Liver (tissue), 8 donors: ENCODE measurements at regions not wholly inside any gene's neighbourhood (a gene's known extent, or its start where the extent isn't known, plus 50 kb on each side); places are given as distances from the start of the nearest gene placed in this dataset.
A peak's percentile ranks its signal among the peaks of the same experiment; 100 is the strongest.

ENCODE experiments used
- DNase-seq: peaks from one replicate; pipeline ENCODE4 v3.0.0-alpha.2; 2017; ENCODE audit warnings: low spot score
- H3K27ac ChIP-seq, 2 donors: one replicate each; pipeline ENCODE4 v1.7.0; 2013; ENCODE audit warnings: inconsistent platforms in 2 of 2, low read length in 2 of 2, control low read depth in 1 of 2, low read depth in 1 of 2, mild to moderate bottlenecking in 1 of 2
- H3K27me3 ChIP-seq, 4 donors: one replicate each; pipeline versions ENCODE4 v1.6.1 to v1.7.0; 2013; ENCODE audit warnings: low read length in 3 of 4, inconsistent platforms in 1 of 4, mild to moderate bottlenecking in 1 of 4, moderate library complexity in 1 of 4; ENCODE audit not compliant: control insufficient read depth in 4 of 4, insufficient read depth in 4 of 4
- H3K36me3 ChIP-seq, 4 donors: one replicate each; pipeline versions ENCODE4 v1.6.1 to v1.7.0; 2013; ENCODE audit warnings: low read length in 3 of 4, mild to moderate bottlenecking in 3 of 4, low read depth in 1 of 4, moderate library complexity in 1 of 4; ENCODE audit not compliant: control insufficient read depth in 4 of 4, insufficient read depth in 3 of 4
- H3K4me1 ChIP-seq, 4 donors: one replicate each; pipeline versions ENCODE4 v1.6.1 to v1.7.0; 2013; ENCODE audit warnings: low read length in 3 of 4, mild to moderate bottlenecking in 3 of 4, moderate library complexity in 1 of 4; ENCODE audit not compliant: control insufficient read depth in 4 of 4, insufficient read depth in 4 of 4
- H3K4me3 ChIP-seq, 3 donors: one replicate each; pipeline versions ENCODE4 v1.6.1 to v1.7.0; 2013; ENCODE audit warnings: low read length in 3 of 3, control low read depth in 1 of 3, low read depth in 1 of 3, mild to moderate bottlenecking in 1 of 3
- H3K9ac ChIP-seq, 2 donors: one replicate each; pipeline ENCODE4 v1.7.0; 2013; ENCODE audit warnings: low read length in 2 of 2, mild to moderate bottlenecking in 2 of 2, moderate library complexity in 2 of 2, control low read depth in 1 of 2, low read depth in 1 of 2
- H3K9me3 ChIP-seq, 4 donors: one replicate each; pipeline versions ENCODE4 v1.6.1 to v1.7.0; 2013; ENCODE audit warnings: low read length in 3 of 4; ENCODE audit not compliant: control insufficient read depth in 4 of 4
- FOXA1 ChIP-seq: IDR thresholded peaks from 2 replicates; pipeline ENCODE4 v1.6.1; 2016; ENCODE audit warnings: antibody characterized with exemption
- GABPA ChIP-seq, 2 donors: IDR thresholded peaks in 1 of 2; conservative IDR thresholded peaks in 1 of 2; 2 replicates each; pipeline ENCODE4 v1.6.1; 2016; ENCODE audit warnings: antibody characterized with exemption in 2 of 2, mild to moderate bottlenecking in 1 of 2, moderate library complexity in 1 of 2
- HNF4A ChIP-seq, 2 donors: conservative IDR thresholded peaks; 2 replicates each; pipeline ENCODE4 v1.6.1; 2016; ENCODE audit warnings: antibody characterized with exemption in 2 of 2, mild to moderate bottlenecking in 2 of 2
- HNF4G ChIP-seq: IDR thresholded peaks from 2 replicates; pipeline ENCODE4 v1.6.1; 2016; ENCODE audit warnings: antibody characterized with exemption
- JUND ChIP-seq, 2 donors: IDR thresholded peaks; 2 replicates each; pipeline ENCODE4 v1.6.1; 2016; ENCODE audit warnings: antibody characterized with exemption in 2 of 2
- NR2F2 ChIP-seq: IDR thresholded peaks from 2 replicates; pipeline ENCODE4 v1.6.1; 2016; ENCODE audit warnings: antibody characterized with exemption
- RAD21 ChIP-seq, 2 donors: IDR thresholded peaks; 2 replicates each; pipeline ENCODE4 v1.6.1; 2016; ENCODE audit warnings: antibody characterized with exemption in 2 of 2, mild to moderate bottlenecking in 2 of 2
- RXRA ChIP-seq, 2 donors: IDR thresholded peaks; 2 replicates each; pipeline ENCODE4 v1.6.1; 2017 to 2018; ENCODE audit warnings: antibody characterized with exemption in 2 of 2, mild to moderate bottlenecking in 1 of 2
- TAF1 ChIP-seq: conservative IDR thresholded peaks from 2 replicates; pipeline ENCODE4 v1.6.1; 2016; ENCODE audit warnings: antibody characterized with exemption, mild to moderate bottlenecking
- YY1 ChIP-seq: IDR thresholded peaks from 2 replicates; pipeline ENCODE4 v1.6.1; 2016; ENCODE audit warnings: antibody characterized with exemption, mild to moderate bottlenecking
- WGBS: extraction: QIAGEN DNeasy Blood & Tissue Kit; methylation state at CpG from one replicate; pipeline ENCODE4 v1.1.7; 2013; 5-methylcytosine and 5-hydroxymethylcytosine counted together
- TF ChIP-seq, protein P1 (sequence below): IDR thresholded peaks from 2 replicates; pipeline ENCODE4 v1.6.1; 2016; ENCODE audit warnings: antibody characterized with exemption
- TF ChIP-seq, protein P2 (sequence below): IDR thresholded peaks from 2 replicates; pipeline ENCODE4 v1.6.1; 2016; ENCODE audit warnings: antibody characterized with exemption
- TF ChIP-seq, protein P3 (sequence below): IDR thresholded peaks from 2 replicates; pipeline ENCODE4 v1.6.1; 2016; ENCODE audit warnings: antibody characterized with exemption, mild to moderate bottlenecking
- TF ChIP-seq, protein P4 (sequence below): fragments of 150-350 bp; IDR thresholded peaks from 2 replicates; pipeline ENCODE4 v1.5.1; 2017; ENCODE audit warnings: improper control_type of control experiment, low read depth, low read length; ENCODE audit not compliant: missing input control
- TF ChIP-seq, protein P5 (sequence below): IDR thresholded peaks from 2 replicates; pipeline ENCODE4 v1.6.1; 2016; ENCODE audit warnings: antibody characterized with exemption
- donor health status: healthy.
- donor health status: healthy.
- donor health status: healthy.
- donor health status: healthy.
- donor health status: healthy.

DNA sequence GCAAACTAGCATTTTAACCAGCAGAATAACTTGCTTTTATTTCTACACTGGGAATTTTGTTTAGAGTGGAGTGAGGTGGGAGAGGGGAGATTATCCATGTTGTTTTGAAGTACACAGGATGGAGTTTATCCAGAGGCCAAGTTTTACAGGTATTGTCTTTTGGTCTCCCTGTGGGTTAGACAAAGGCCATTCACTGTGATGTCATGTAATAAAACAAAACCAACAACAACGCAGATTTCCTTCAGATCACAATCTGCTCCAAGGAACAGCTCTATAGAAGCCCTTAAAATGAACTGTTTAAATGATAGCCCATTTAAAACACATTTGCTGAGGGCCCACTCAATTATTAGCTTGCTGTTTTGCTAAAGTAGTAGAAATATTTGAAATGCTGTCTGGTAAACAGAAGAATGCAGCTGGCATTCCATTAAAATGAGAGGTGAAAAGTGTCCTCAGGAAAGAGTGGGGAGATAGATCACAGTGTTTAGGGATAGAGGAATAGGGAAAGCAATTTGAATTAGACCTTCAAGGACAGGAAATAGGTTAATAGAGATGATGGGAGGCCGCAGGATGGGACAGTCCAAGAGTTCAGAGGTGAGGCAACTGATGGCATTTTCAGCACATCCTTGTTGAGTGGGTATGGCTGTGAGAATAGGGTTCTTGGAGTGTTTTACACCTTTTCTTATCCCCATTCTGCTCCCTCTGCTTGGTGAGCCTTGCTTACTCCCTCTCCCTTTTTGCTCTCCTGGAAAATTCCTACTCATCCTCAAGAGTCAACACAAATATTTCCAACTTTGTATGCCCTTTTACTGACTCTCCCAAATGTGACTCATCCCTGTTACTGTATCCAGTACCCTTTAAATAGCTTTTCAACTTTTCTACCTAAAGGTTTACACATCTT lies 140.1 kb upstream of the NR3C1 start:
- no peak overlapping the region for H3K27ac ChIP-seq
- DNase-seq: no peak
- H3K4me3 ChIP-seq: no peak overlapping the region
- H3K27me3 ChIP-seq: no peaks in the 10 kb centered on the region
- 82% methylated on average over 2 of the region's 2 CpGs for WGBS
- no peak overlapping the region for H3K9ac ChIP-seq
- no peaks in the 10 kb centered on the region for H3K36me3 ChIP-seq
- peaks cover 0 to 4% (median 0%) of the 10 kb centered on the region in 4 donors for H3K9me3 ChIP-seq
- TF ChIP-seq JUND (IDR thresholded peaks at IDR 0.05) (peak in 1 of 2 donors; percentile 7), YY1 (no peak)
- no peaks in the 10 kb centered on the region for H3K4me1 ChIP-seq

DNA sequence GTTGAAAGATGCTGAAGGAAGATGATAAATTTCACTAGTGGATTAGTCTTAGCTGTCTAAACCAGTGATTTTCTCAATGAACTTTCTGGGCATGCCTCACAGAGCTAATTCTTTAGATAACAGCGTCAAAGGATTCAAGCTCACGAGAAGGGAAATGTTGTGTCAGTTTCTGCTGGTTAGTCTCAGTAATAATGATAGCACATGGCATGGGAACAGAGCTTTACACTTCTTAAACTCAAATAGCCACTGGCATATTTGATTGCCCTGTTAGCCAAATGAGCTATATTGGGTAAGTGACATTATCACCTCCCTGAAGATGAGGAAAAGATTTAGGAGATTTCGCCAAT lies 139.3 kb upstream of the NR3C1 start:
- H3K27ac ChIP-seq: no peak overlapping the region
- H3K36me3 ChIP-seq: no peaks in the 10 kb centered on the region
- H3K9ac ChIP-seq: no peak overlapping the region
- H3K27me3 ChIP-seq: no peaks in the 10 kb centered on the region
- peaks cover 0 to 4% (median 0%) of the 10 kb centered on the region in 4 donors for H3K9me3 ChIP-seq
- no peaks in the 10 kb centered on the region for H3K4me1 ChIP-seq
- H3K4me3 ChIP-seq: no peak overlapping the region
- no peak for DNase-seq
- WGBS: 77% methylated on average over 3 of the region's 3 CpGs
- TF ChIP-seq, protein P1, sequence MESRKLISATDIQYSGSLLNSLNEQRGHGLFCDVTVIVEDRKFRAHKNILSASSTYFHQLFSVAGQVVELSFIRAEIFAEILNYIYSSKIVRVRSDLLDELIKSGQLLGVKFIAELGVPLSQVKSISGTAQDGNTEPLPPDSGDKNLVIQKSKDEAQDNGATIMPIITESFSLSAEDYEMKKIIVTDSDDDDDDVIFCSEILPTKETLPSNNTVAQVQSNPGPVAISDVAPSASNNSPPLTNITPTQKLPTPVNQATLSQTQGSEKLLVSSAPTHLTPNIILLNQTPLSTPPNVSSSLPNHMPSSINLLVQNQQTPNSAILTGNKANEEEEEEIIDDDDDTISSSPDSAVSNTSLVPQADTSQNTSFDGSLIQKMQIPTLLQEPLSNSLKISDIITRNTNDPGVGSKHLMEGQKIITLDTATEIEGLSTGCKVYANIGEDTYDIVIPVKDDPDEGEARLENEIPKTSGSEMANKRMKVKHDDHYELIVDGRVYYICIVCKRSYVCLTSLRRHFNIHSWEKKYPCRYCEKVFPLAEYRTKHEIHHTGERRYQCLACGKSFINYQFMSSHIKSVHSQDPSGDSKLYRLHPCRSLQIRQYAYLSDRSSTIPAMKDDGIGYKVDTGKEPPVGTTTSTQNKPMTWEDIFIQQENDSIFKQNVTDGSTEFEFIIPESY: no peak
- TF ChIP-seq NR2F2 (no peak), HNF4A (conservative IDR thresholded peaks at IDR 0.05) (no peak), TAF1 (no peak), FOXA1 (no peak)
- TF ChIP-seq, protein P2, sequence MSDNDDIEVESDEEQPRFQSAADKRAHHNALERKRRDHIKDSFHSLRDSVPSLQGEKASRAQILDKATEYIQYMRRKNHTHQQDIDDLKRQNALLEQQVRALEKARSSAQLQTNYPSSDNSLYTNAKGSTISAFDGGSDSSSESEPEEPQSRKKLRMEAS: no peak

DNA sequence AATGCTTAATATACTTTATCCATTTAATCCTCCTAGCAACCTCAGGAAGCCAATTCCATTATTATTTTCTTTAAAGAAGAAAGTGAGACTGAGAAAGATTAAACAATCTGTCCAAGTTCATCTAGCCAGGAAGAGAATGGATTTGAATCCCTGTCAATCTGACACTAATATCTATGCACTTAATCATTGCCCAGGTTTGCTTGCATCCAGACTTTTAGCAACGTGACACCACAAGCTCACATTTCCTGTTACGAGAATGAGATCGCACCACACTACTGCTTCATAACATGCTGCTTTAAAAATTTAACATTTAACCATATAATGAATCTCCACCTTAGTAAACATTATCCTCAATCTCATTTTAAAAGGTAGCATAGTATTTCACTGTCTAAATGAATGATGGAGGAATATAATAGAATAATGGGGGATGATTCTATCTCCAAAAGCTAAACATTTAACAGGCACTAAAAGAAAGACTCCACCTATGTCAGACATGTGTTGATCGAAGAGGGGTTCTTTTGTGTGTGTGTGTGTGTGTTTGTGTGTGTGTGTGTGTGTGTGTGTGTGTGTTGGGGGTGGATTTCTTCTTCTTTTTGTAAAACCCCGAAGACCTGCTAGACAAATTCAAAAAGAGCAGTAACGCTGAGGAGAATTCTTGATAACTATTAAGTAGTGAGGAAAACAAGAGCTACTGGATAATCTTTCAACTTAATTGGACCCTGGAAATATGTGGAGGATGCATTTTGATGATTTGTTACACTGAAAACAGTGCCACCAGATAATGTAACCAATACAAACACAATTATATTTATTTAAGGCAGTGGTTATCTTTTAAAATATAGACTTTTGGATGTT lies 138.7 kb upstream of the NR3C1 start:
- no peak overlapping the region for H3K27ac ChIP-seq
- peaks cover 0 to under 1% (median 0%) of the 10 kb centered on the region in 4 donors for H3K9me3 ChIP-seq
- WGBS: 76% methylated on average over 6 of the region's 6 CpGs
- no peak overlapping the region for H3K9ac ChIP-seq
- DNase-seq: no peak
- no peaks in the 10 kb centered on the region for H3K4me1 ChIP-seq
- H3K36me3 ChIP-seq: no peaks in the 10 kb centered on the region
- H3K27me3 ChIP-seq: no peaks in the 10 kb centered on the region
- no peak overlapping the region for H3K4me3 ChIP-seq
- TF ChIP-seq TAF1: no peak
- TF ChIP-seq, protein P3, sequence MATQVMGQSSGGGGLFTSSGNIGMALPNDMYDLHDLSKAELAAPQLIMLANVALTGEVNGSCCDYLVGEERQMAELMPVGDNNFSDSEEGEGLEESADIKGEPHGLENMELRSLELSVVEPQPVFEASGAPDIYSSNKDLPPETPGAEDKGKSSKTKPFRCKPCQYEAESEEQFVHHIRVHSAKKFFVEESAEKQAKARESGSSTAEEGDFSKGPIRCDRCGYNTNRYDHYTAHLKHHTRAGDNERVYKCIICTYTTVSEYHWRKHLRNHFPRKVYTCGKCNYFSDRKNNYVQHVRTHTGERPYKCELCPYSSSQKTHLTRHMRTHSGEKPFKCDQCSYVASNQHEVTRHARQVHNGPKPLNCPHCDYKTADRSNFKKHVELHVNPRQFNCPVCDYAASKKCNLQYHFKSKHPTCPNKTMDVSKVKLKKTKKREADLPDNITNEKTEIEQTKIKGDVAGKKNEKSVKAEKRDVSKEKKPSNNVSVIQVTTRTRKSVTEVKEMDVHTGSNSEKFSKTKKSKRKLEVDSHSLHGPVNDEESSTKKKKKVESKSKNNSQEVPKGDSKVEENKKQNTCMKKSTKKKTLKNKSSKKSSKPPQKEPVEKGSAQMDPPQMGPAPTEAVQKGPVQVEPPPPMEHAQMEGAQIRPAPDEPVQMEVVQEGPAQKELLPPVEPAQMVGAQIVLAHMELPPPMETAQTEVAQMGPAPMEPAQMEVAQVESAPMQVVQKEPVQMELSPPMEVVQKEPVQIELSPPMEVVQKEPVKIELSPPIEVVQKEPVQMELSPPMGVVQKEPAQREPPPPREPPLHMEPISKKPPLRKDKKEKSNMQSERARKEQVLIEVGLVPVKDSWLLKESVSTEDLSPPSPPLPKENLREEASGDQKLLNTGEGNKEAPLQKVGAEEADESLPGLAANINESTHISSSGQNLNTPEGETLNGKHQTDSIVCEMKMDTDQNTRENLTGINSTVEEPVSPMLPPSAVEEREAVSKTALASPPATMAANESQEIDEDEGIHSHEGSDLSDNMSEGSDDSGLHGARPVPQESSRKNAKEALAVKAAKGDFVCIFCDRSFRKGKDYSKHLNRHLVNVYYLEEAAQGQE: no peak
- TF ChIP-seq, protein P4, sequence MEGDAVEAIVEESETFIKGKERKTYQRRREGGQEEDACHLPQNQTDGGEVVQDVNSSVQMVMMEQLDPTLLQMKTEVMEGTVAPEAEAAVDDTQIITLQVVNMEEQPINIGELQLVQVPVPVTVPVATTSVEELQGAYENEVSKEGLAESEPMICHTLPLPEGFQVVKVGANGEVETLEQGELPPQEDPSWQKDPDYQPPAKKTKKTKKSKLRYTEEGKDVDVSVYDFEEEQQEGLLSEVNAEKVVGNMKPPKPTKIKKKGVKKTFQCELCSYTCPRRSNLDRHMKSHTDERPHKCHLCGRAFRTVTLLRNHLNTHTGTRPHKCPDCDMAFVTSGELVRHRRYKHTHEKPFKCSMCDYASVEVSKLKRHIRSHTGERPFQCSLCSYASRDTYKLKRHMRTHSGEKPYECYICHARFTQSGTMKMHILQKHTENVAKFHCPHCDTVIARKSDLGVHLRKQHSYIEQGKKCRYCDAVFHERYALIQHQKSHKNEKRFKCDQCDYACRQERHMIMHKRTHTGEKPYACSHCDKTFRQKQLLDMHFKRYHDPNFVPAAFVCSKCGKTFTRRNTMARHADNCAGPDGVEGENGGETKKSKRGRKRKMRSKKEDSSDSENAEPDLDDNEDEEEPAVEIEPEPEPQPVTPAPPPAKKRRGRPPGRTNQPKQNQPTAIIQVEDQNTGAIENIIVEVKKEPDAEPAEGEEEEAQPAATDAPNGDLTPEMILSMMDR: no peak
- no peak for TF ChIP-seq HNF4A (conservative IDR thresholded peaks at IDR 0.05)
- no peak for TF ChIP-seq RXRA (IDR thresholded peaks at IDR 0.05)
- no peak for TF ChIP-seq NR2F2
- no peak for TF ChIP-seq JUND (IDR thresholded peaks at IDR 0.05)
- TF ChIP-seq, protein P1: no peak
- TF ChIP-seq, protein P5, sequence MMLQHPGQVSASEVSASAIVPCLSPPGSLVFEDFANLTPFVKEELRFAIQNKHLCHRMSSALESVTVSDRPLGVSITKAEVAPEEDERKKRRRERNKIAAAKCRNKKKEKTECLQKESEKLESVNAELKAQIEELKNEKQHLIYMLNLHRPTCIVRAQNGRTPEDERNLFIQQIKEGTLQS: no peak
- TF ChIP-seq HNF4G: no peak
- TF ChIP-seq RAD21 (IDR thresholded peaks at IDR 0.05): no peak
- TF ChIP-seq GABPA (IDR thresholded peaks at IDR 0.05 in 1 of 2, conservative IDR thresholded peaks at IDR 0.05 in 1 of 2): no peak
